ENCODE measurements at regions not wholly inside any gene's neighbourhood (a gene's known extent, or its start where the extent isn't known, plus 50 kb on each side); places are given as distances from the start of the nearest gene placed in this dataset.

DNA sequence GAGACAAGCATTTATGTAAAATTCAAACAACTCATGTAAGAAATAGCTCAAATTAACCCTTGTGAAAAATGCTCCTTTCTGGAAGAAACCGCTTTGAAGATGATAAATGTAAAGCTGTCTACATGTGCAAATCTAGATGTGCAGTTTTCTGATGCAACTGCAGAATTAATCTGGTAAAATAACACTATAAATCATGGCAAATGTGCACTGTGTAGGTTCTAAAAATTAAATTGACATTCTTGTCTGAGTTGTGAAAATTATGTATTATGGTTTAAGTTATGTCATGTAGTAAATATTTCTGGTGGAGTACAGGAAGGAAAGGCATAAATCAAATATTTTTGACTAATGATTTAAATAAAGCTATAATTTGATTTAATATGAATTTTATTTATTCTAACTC is 678.1 kb upstream of the SEMA6D start:
- no peak overlapping the region for H2BK20ac ChIP-seq (ENCODE audit: low read depth, low read length, poor library complexity, severe bottlenecking)
- H3K56ac ChIP-seq (ENCODE audit: insufficient read length, low read depth, low read length): no peak overlapping the region
- TF ChIP-seq, protein P1, sequence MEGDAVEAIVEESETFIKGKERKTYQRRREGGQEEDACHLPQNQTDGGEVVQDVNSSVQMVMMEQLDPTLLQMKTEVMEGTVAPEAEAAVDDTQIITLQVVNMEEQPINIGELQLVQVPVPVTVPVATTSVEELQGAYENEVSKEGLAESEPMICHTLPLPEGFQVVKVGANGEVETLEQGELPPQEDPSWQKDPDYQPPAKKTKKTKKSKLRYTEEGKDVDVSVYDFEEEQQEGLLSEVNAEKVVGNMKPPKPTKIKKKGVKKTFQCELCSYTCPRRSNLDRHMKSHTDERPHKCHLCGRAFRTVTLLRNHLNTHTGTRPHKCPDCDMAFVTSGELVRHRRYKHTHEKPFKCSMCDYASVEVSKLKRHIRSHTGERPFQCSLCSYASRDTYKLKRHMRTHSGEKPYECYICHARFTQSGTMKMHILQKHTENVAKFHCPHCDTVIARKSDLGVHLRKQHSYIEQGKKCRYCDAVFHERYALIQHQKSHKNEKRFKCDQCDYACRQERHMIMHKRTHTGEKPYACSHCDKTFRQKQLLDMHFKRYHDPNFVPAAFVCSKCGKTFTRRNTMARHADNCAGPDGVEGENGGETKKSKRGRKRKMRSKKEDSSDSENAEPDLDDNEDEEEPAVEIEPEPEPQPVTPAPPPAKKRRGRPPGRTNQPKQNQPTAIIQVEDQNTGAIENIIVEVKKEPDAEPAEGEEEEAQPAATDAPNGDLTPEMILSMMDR (conservative IDR thresholded peaks at IDR 0.05): no peak
- no peak overlapping the region for H3K14ac ChIP-seq (ENCODE audit: insufficient read depth, low read length)
- Mint-ChIP-seq H3K4me1 (no peaks in the 10 kb centered on the region), H3K27me3 (ENCODE audit: low read depth) (no peaks in the 10 kb centered on the region), H3K9me3 (no peaks in the 10 kb centered on the region), H3K4me3 (no peak overlapping the region), H3K36me3 (ENCODE audit: insufficient read depth in 1 of 3, low read depth in 3 of 3) (no peaks in the 10 kb centered on the region), H3K27ac (no peak overlapping the region)
- no peak overlapping the region for H3T11ph ChIP-seq (ENCODE audit: low read length)
- DNase-seq: no peak
- no peak overlapping the region for H4K91ac ChIP-seq (ENCODE audit: insufficient read length, low read depth, low read length)
- H3K4me2 ChIP-seq (ENCODE audit: insufficient read depth, insufficient read length, low read length): no peak overlapping the region
- no peaks in the 10 kb centered on the region for H3K79me1 ChIP-seq (ENCODE audit: insufficient read depth, low read depth, low read length, poor library complexity, severe bottlenecking)
- H3K79me2 ChIP-seq (ENCODE audit: insufficient read depth, low read length): no peaks in the 10 kb centered on the region
- H3K9ac ChIP-seq (ENCODE audit: extremely low read depth, insufficient read length, low read length): no peak overlapping the region
- no peaks in the 10 kb centered on the region for H4K20me1 ChIP-seq (ENCODE audit: control insufficient read depth, insufficient read depth, insufficient read length)
- no peak overlapping the region for H2AK5ac ChIP-seq (ENCODE audit: insufficient read length, low read length)
- no peak overlapping the region for H3K18ac ChIP-seq (ENCODE audit: insufficient read length, low read depth, low read length)
- H3K27ac ChIP-seq (ENCODE audit: insufficient read length, low read depth, low read length): no peak overlapping the region
- H4K8ac ChIP-seq (replicated peaks; ENCODE audit: insufficient read length, low read depth, low read length): no peak overlapping the region
- no peaks in the 10 kb centered on the region for H3K27me3 ChIP-seq (ENCODE audit: insufficient read depth, low read length)
- H2BK5ac ChIP-seq (ENCODE audit: insufficient read length, low read length): no peak overlapping the region
- H3K4ac ChIP-seq (ENCODE audit: low read depth, low read length): no peak overlapping the region
- no peak overlapping the region for H2BK120ac ChIP-seq (ENCODE audit: low read depth, low read length, poor library complexity, severe bottlenecking)
- H3K4me1 ChIP-seq (ENCODE audit: insufficient read depth, low read length): no peaks in the 10 kb centered on the region
- no CpG with 5 or more reads among the region's 1 CpG for WGBS (ENCODE audit: extremely low coverage, insufficient read length, low lambda C conversion rate)
- no peak overlapping the region for H2BK15ac ChIP-seq (ENCODE audit: low read depth, low read length)
- H3K9me3 ChIP-seq (ENCODE audit: control insufficient read depth, low read depth, low read length): no peaks in the 10 kb centered on the region
- H3K23me2 ChIP-seq (ENCODE audit: insufficient read length, low read depth, low read length, poor library complexity, severe bottlenecking): no peaks in the 10 kb centered on the region
- no peak overlapping the region for H2AFZ ChIP-seq (ENCODE audit: low read length)
- H2BK12ac ChIP-seq (ENCODE audit: insufficient read length, low read depth, low read length): no peak overlapping the region
- no peak overlapping the region for H3K23ac ChIP-seq (ENCODE audit: insufficient read length, low read depth, low read length)
- H4K5ac ChIP-seq (ENCODE audit: insufficient read length, low read depth, low read length): no peak overlapping the region

Measured in H9 (cell line).